Nephron progenitor cell (in vitro differentiated cells): ENCODE measurements at regions not wholly inside any gene's neighbourhood (a gene's known extent, or its start where the extent isn't known, plus 50 kb on each side); places are given as distances from the start of the nearest gene placed in this dataset.
"Not testable (repeated sequence)": the region's sequence is repeated elsewhere in the genome, so short reads cannot be mapped to it uniquely, and the experiment has no call there.

Experiments used
- DNase-seq: peaks from one replicate; pipeline ENCODE4 v3.0.0; 2021
- H3K27ac Mint-ChIP-seq: 2 replicates; pipeline ENCODE4 v1.8.0; 2021; ENCODE audit warnings: mild to moderate bottlenecking, moderate library complexity, mixed read lengths
- H3K27me3 Mint-ChIP-seq: 2 replicates; pipeline ENCODE4 v1.8.0; 2021; ENCODE audit warnings: mild to moderate bottlenecking, low read depth, mixed read lengths; ENCODE audit not compliant: poor library complexity
- H3K36me3 Mint-ChIP-seq: 2 replicates; pipeline ENCODE4 v1.8.0; 2021; ENCODE audit warnings: low read depth, mixed read lengths
- H3K4me1 Mint-ChIP-seq: 2 replicates; pipeline ENCODE4 v1.8.0; 2021; ENCODE audit warnings: mixed read lengths
- H3K4me3 Mint-ChIP-seq: 2 replicates; pipeline ENCODE4 v1.8.0; 2021; ENCODE audit warnings: mild to moderate bottlenecking, moderate library complexity, mixed read lengths
- H3K9me3 Mint-ChIP-seq: 2 replicates; pipeline ENCODE4 v1.8.0; 2021; ENCODE audit warnings: mild to moderate bottlenecking, moderate library complexity, mixed read lengths
- CTCF ChIP-seq: fragments of 200-600 bp; sonication (generic); IDR thresholded peaks from 2 replicates; pipeline ENCODE4 v1.5.0; 2021; ENCODE audit warnings: antibody characterized with exemption

GRCh38 chr2:189982087-189982486 lies 80.4 kb downstream of the MSTN start:
- peaks cover 95% of the 10 kb centered on the region for H3K9me3 Mint-ChIP-seq

GRCh38 chr2:189976488-189976887 lies 86.0 kb downstream of the MSTN start:
- not testable (repeated sequence) for H3K36me3 Mint-ChIP-seq, H3K4me1 Mint-ChIP-seq, H3K27ac Mint-ChIP-seq, H3K4me3 Mint-ChIP-seq, H3K27me3 Mint-ChIP-seq, DNase-seq
- H3K9me3 Mint-ChIP-seq = peaks cover 63% of the 10 kb centered on the region

More at GRCh38 chr2:189982087-189982486, 80.4 kb downstream of the MSTN start:
- TF ChIP-seq CTCF = no peak
- H3K36me3 Mint-ChIP-seq = peaks cover 10% of the 10 kb centered on the region
- DNase-seq = no peak
- H3K27ac Mint-ChIP-seq = no peak overlapping the region
- H3K4me3 Mint-ChIP-seq = no peak overlapping the region
- no peaks in the 10 kb centered on the region for H3K27me3 Mint-ChIP-seq
- H3K4me1 Mint-ChIP-seq = no peaks in the 10 kb centered on the region

- Mint-ChIP-seq H3K4me3 (no peak overlapping the region), H3K36me3 (no peaks in the 10 kb centered on the region), H3K27ac (peak overlapping the region; percentile 74), H3K9me3 (peaks cover 5% of the 10 kb centered on the region), H3K4me1 (peaks cover 14% of the 10 kb centered on the region), H3K27me3 (peaks cover 4% of the 10 kb centered on the region)
- DNase-seq = no peak
- no peak for TF ChIP-seq CTCF
These were observed 102.2 kb downstream of the MSTN start for GRCh38 chr2:189960346-189960745.

- Mint-ChIP-seq H3K36me3 (no peaks in the 10 kb centered on the region), H3K27ac (no peak overlapping the region), H3K9me3 (no peaks in the 10 kb centered on the region), H3K4me1 (peaks cover 14% of the 10 kb centered on the region), H3K4me3 (no peak overlapping the region), H3K27me3 (no peaks in the 10 kb centered on the region)
- TF ChIP-seq CTCF = no peak
- no peak for DNase-seq
These were observed 103.1 kb downstream of the MSTN start for GRCh38 chr2:189959450-189959849.

GRCh38 chr2:189954989-189955388 lies 107.5 kb downstream of the MSTN start:
- no peaks in the 10 kb centered on the region for H3K36me3 Mint-ChIP-seq
- H3K9me3 Mint-ChIP-seq = no peaks in the 10 kb centered on the region
- no peaks in the 10 kb centered on the region for H3K27me3 Mint-ChIP-seq
- no peak overlapping the region for H3K27ac Mint-ChIP-seq
- DNase-seq = no peak
- no peak overlapping the region for H3K4me3 Mint-ChIP-seq
- peaks cover 2% of the 10 kb centered on the region for H3K4me1 Mint-ChIP-seq
- no peak for TF ChIP-seq CTCF

GRCh38 chr2:189952536-189953109 lies 109.9 kb downstream of the MSTN start:
- Mint-ChIP-seq H3K4me3 (no peak overlapping the region), H3K27me3 (no peaks in the 10 kb centered on the region), H3K9me3 (no peaks in the 10 kb centered on the region), H3K27ac (no peak overlapping the region), H3K36me3 (no peaks in the 10 kb centered on the region), H3K4me1 (no peaks in the 10 kb centered on the region)
- DNase-seq = no peak
- TF ChIP-seq CTCF = no peak
